CD4-positive, CD25-positive, alpha-beta regulatory T cell (primary cell): ENCODE measurements at regions not wholly inside any gene's neighbourhood (a gene's known extent, or its start where the extent isn't known, plus 50 kb on each side); places are given as distances from the start of the nearest gene placed in this dataset.
"Not testable (repeated sequence)": the region's sequence is repeated elsewhere in the genome, so short reads cannot be mapped to it uniquely, and the experiment has no call there.

ENCODE experiments used
- ATAC-seq, 2 donors: fragments of 150-1000 bp; cut with Tn5 transposase; one replicate each; pipeline ENCODE4 v1.10.0; 2021; ENCODE audit warnings: low read depth in 2 of 2, moderate number of reproducible peaks in 2 of 2, moderate library complexity in 1 of 2
- DNase-seq, 3 donors: peaks; one replicate each; pipeline versions ENCODE4 v3.0.0 to v3.0.0-alpha.2; 2012 to 2022; ENCODE audit warnings: mixed read lengths in 1 of 3
- H3K27ac ChIP-seq: one replicate; pipeline ENCODE4 v1.7.0; 2013; ENCODE audit warnings: mild to moderate bottlenecking, low read length; ENCODE audit not compliant: insufficient read depth, poor library complexity, severe bottlenecking
- H3K27me3 ChIP-seq: one replicate; pipeline ENCODE4 v1.7.0; 2013; ENCODE audit warnings: low read length; ENCODE audit not compliant: control insufficient read depth, insufficient read depth
- H3K36me3 ChIP-seq: one replicate; pipeline ENCODE4 v1.7.0; 2013; ENCODE audit warnings: mild to moderate bottlenecking, low read length, moderate library complexity; ENCODE audit not compliant: control insufficient read depth, insufficient read depth
- H3K4me1 ChIP-seq: 2 replicates; pipeline ENCODE4 v1.7.0; 2013; ENCODE audit warnings: mild to moderate bottlenecking, low read length; ENCODE audit not compliant: insufficient read depth, control insufficient read depth, poor library complexity, severe bottlenecking
- H3K4me3 ChIP-seq: one replicate; pipeline ENCODE4 v1.7.0; 2013; ENCODE audit warnings: low read depth, mild to moderate bottlenecking, low read length, moderate library complexity
- H3K9me3 ChIP-seq, 2 experiments: 1 replicate in 1 of 2; 2 replicates in 1 of 2; pipeline ENCODE4 v1.7.0; 2013; ENCODE audit warnings: low read length in 2 of 2, mild to moderate bottlenecking in 1 of 2, moderate library complexity in 1 of 2; ENCODE audit not compliant: control insufficient read depth in 2 of 2
- H3K27ac Mint-ChIP-seq, 3 donors: one replicate each; pipeline ENCODE4 v1.8.0; 2020 to 2022; ENCODE audit warnings: mild to moderate bottlenecking in 3 of 3, mixed read lengths in 3 of 3, moderate library complexity in 2 of 3
- H3K27me3 Mint-ChIP-seq: one replicate; pipeline ENCODE4 v1.8.0; 2022; ENCODE audit warnings: mild to moderate bottlenecking, mixed read lengths
- H3K36me3 Mint-ChIP-seq: one replicate; pipeline ENCODE4 v1.8.0; 2020; ENCODE audit warnings: mixed read lengths
- H3K4me1 Mint-ChIP-seq, 4 donors: one replicate each; pipeline ENCODE4 v1.8.0; 2020 to 2022; ENCODE audit warnings: mixed read lengths in 4 of 4, mild to moderate bottlenecking in 1 of 4
- H3K4me3 Mint-ChIP-seq, 4 donors: one replicate each; pipeline ENCODE4 v1.8.0; 2020 to 2022; ENCODE audit warnings: mild to moderate bottlenecking in 4 of 4, mixed read lengths in 4 of 4, moderate library complexity in 3 of 4
- H3K9me3 Mint-ChIP-seq, 7 donors: one replicate each; pipeline ENCODE4 v1.8.0; 2020 to 2022; ENCODE audit warnings: mixed read lengths in 7 of 7, mild to moderate bottlenecking in 3 of 7, moderate library complexity in 2 of 7

DNA sequence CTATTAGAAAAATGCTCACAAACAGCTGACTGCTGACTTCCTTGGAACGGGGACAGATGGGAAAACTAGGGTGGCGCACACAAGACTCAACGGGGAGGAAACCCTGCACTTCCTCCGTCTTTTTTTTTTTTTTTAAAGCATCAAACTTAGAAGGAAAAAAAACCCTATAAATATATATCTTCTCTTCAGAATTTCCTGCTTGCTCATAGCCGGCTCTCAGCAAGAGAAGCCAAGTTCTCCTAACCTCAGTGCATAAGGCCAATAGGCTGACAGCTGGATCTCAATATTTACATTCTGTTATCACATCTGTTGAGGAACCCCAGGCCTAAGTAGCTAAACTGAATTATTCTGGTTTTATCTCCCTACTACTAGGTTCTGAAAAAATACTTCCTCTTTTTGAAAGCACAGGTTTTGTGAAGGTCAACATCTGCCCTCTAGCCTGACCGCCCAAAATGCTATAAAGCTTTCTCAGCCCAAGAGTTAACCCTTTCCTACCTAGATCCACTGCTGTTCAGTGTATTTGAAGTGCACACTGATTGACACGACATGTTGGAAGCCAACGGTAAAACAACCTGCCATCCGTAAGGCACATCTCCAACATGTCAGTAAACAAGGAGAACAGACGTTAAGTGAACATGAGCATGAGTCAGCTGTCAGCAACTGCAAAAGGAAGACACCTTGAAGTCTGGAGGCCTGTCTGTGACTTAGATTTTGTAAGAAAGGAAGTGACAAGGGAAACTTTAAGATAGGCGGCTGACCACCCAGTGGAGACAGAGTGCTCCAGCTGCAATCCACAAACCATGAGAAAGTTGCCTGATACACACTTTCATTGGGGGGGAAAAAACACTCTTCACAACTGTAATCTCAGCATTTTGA is 83.8 kb downstream of the EBLN1 start:
- Histone ChIP-seq H3K27ac (no peak overlapping the region), H3K36me3 (no peaks in the 10 kb centered on the region), H3K9me3 (no peaks in the 10 kb centered on the region), H3K4me3 (no peak overlapping the region), H3K27me3 (peaks cover 4% of the 10 kb centered on the region), H3K4me1 (peaks cover 3% of the 10 kb centered on the region)
- peaks cover 0 to 4% (median 0%) of the 10 kb centered on the region in 7 donors for H3K9me3 Mint-ChIP-seq
- peak overlapping the region in 1 of 3 donors; percentile 8 for H3K27ac Mint-ChIP-seq
- H3K4me3 Mint-ChIP-seq = no peak overlapping the region
- H3K27me3 Mint-ChIP-seq = peaks cover 6% of the 10 kb centered on the region
- ATAC-seq = no peak
- peaks cover 4% of the 10 kb centered on the region for H3K36me3 Mint-ChIP-seq
- peaks cover 0 to 9% (median 6%) of the 10 kb centered on the region in 4 donors for H3K4me1 Mint-ChIP-seq
- DNase-seq = peak in 1 of 3 donors; percentile 22

DNA sequence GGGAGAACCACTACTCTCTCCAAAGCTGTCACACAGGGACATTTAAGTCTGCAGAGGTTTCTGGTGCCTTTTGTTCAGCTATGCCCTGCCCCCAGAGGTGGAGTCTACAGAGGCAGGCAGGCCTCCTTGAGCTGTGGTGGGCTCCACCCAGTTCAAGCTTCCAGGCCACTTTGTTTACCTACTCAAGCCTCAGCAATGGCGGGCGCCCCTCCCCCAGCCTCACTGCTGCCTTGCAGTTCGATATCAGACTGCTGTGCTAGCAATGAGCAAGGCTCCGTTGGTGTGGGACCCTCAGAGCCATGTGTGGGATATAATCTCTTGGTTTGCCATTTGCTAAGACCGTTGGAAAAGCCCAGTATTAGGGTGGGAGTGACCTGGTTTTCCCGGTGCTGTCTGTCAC is 87.0 kb downstream of the EBLN1 start:
- H3K4me3 ChIP-seq, H3K27me3 Mint-ChIP-seq, H3K36me3 ChIP-seq, H3K9me3 ChIP-seq, H3K4me1 Mint-ChIP-seq, H3K27ac ChIP-seq, H3K36me3 Mint-ChIP-seq, ATAC-seq, H3K27me3 ChIP-seq, H3K4me1 ChIP-seq, H3K9me3 Mint-ChIP-seq, H3K27ac Mint-ChIP-seq, DNase-seq, H3K4me3 Mint-ChIP-seq: not testable (repeated sequence)

DNA sequence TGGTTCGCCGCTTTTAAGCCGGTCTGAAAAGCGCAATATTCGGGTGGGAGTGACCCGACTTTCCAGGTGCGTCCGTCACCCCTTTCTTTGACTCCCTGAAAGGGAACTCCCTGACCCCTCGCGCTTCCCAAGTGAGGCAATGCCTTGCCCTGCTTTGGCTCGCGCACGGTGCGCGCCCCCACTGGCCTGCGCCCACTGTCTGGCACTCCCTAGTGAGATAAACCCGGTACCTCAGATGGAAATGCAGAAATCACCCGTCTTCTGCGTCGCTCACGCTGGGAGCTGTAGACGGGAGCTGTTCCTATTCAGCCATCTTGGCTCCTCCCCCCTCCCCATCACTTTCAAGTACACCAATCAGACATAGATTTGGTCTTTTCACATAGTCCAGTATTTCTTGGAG is 88.2 kb downstream of the EBLN1 start:
- not testable (repeated sequence) for H3K9me3 Mint-ChIP-seq, H3K4me1 ChIP-seq, H3K36me3 ChIP-seq, H3K4me3 Mint-ChIP-seq, H3K36me3 Mint-ChIP-seq, H3K27me3 Mint-ChIP-seq, H3K4me3 ChIP-seq, H3K27ac Mint-ChIP-seq, DNase-seq, ATAC-seq, H3K27me3 ChIP-seq, H3K4me1 Mint-ChIP-seq, H3K9me3 ChIP-seq, H3K27ac ChIP-seq

DNA sequence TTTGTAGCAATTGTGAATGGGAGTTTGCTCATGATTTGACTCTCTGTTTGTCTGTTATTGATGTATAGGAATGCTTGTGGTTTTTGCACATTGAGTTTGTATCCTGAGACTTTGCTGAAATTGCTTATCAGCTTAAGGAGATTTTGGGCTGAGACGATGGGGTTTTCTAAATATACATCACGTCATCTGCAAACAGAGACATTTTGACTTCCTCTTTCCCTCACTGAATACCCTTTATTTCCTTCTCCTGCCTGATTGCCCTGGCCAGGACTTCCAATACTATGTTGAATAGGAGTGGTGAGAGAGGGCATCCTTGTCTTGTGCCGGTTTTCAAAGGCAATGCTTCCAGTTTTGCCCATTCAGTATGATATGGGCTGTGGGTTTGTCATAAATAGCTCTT is 96.6 kb downstream of the EBLN1 start:
- peaks cover 10% of the 10 kb centered on the region for H3K27me3 Mint-ChIP-seq
- not testable (repeated sequence) for H3K4me3 ChIP-seq, H3K36me3 Mint-ChIP-seq

DNA sequence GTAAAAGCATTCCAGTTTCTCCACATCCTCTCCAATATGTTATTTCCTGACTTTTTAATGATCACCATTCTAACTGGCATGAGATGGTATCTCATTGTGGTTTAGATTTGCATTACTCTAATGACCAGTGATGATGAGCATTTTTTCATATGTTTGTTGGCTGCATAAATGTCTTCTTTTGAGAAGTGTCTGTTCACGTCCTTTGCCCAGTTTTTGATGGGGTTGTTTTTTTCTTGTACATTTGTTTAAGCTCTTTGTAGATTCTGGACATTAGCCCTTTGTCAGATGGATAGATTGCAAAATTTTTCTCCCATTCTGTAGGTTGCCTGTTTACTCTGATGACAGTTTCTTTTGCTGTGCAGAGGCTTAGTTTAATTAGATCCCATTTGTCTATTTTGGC is 97.7 kb downstream of the EBLN1 start:
- not testable (repeated sequence) for H3K36me3 Mint-ChIP-seq, H3K27me3 ChIP-seq, H3K36me3 ChIP-seq, H3K27ac Mint-ChIP-seq, DNase-seq, H3K27ac ChIP-seq, H3K4me3 ChIP-seq, ATAC-seq, H3K4me3 Mint-ChIP-seq, H3K4me1 Mint-ChIP-seq, H3K4me1 ChIP-seq, H3K9me3 ChIP-seq
- Mint-ChIP-seq H3K27me3 (peaks cover 10% of the 10 kb centered on the region), H3K9me3 (peaks cover 0 to 18% (median 2%) of the 10 kb centered on the region in 7 donors)

More for the DNA sequence above, 96.6 kb downstream of the EBLN1 start:
- peaks cover 0 to 18% (median 2%) of the 10 kb centered on the region in 7 donors for H3K9me3 Mint-ChIP-seq
- H3K36me3 ChIP-seq, ATAC-seq, H3K9me3 ChIP-seq, H3K27ac Mint-ChIP-seq, H3K27ac ChIP-seq, H3K4me1 Mint-ChIP-seq, DNase-seq, H3K4me1 ChIP-seq, H3K4me3 Mint-ChIP-seq, H3K27me3 ChIP-seq: not testable (repeated sequence)

DNA sequence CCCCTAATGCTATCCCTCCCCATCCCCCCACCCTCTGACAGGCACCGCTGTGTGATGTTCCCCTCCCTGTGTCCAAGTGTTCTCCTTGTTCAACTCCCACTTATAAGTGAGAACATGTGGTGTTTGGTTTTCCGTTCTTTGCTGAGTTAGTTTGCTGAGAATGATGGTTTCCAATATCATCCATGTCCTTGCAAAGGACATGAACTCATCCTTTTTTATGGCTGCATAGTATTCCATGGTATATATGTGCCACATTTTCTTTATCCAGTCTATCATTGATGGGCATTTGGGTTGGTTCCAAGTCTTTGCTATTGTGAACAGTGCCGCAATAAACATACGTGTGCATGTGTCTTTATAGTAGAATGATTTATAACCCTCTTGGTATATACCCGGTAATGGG is 98.2 kb downstream of the EBLN1 start:
- not testable (repeated sequence) for ATAC-seq, H3K4me1 ChIP-seq, H3K36me3 ChIP-seq, H3K9me3 ChIP-seq, H3K27me3 ChIP-seq, DNase-seq, H3K4me1 Mint-ChIP-seq, H3K4me3 ChIP-seq, H3K27ac ChIP-seq, H3K27ac Mint-ChIP-seq, H3K36me3 Mint-ChIP-seq, H3K4me3 Mint-ChIP-seq
- Mint-ChIP-seq H3K9me3 (peaks cover 0 to 18% (median 2%) of the 10 kb centered on the region in 7 donors), H3K27me3 (peaks cover 10% of the 10 kb centered on the region)

DNA sequence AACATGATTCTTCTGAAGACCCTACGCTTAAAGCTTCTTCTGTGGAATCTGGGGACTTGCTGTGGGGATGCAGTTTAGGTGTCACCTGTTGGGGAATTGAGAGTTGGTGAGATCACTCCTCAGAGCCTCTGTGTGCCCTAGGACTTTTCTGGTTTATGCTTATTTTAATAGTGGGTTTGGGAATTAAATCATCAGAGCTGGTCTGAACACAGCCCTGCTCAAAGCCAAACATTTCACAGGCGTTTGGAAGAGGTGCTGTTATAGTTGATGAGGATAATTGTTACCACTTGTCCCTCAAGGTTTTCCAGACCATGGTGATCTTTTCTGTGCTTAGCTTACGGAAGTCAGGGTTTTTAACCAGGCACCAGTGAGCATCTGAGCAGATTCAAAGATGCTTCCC is 106.1 kb downstream of the EBLN1 start:
- Mint-ChIP-seq H3K27ac (peak overlapping the region in 1 of 3 donors; percentile 29), H3K4me1 (no peaks in the 10 kb centered on the region), H3K9me3 (peaks cover 0 to 4% (median 0%) of the 10 kb centered on the region in 7 donors), H3K27me3 (peaks cover 4% of the 10 kb centered on the region), H3K4me3 (no peak overlapping the region), H3K36me3 (no peaks in the 10 kb centered on the region)
- no peaks in the 10 kb centered on the region for H3K36me3 ChIP-seq
- H3K27ac ChIP-seq = no peak overlapping the region
- H3K4me3 ChIP-seq = no peak overlapping the region
- H3K27me3 ChIP-seq = peaks cover 3% of the 10 kb centered on the region
- no peaks in the 10 kb centered on the region for H3K4me1 ChIP-seq
- DNase-seq = no peak
- no peaks in the 10 kb centered on the region for H3K9me3 ChIP-seq
- no peak for ATAC-seq

DNA sequence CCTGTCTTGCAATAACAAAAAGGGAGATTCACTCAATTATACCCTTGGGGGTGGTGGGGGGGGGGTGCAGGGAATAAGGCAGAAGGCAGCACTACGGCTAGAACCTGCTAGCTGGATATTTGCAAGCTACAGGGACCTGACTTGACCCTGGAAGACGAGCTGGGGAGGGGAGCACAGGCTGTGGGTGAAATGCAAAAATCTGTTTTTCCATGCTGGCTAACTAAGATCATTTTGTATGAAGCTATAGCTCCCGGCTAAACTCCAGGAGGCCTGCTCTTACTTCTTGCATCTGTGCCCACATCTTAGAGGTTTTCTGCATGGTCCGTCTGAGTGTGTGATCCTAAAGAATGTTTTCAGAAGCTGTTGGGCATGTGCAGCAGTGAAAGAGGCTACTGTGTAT is 106.6 kb downstream of the EBLN1 start:
- peaks cover 0 to 4% (median 0%) of the 10 kb centered on the region in 7 donors for H3K9me3 Mint-ChIP-seq
- H3K27me3 Mint-ChIP-seq = peaks cover 4% of the 10 kb centered on the region
- Histone ChIP-seq H3K27ac (no peak overlapping the region), H3K9me3 (no peaks in the 10 kb centered on the region), H3K36me3 (no peaks in the 10 kb centered on the region), H3K27me3 (peaks cover 3% of the 10 kb centered on the region), H3K4me1 (no peaks in the 10 kb centered on the region), H3K4me3 (no peak overlapping the region)
- H3K36me3 Mint-ChIP-seq = no peaks in the 10 kb centered on the region
- no peak overlapping the region for H3K4me3 Mint-ChIP-seq
- DNase-seq (no peak), ATAC-seq (no peak)
- H3K4me1 Mint-ChIP-seq = no peaks in the 10 kb centered on the region
- H3K27ac Mint-ChIP-seq = peak overlapping the region in 1 of 3 donors; percentile 29
